Testis (tissue), 2 donors: ENCODE measurements at regions not wholly inside any gene's neighbourhood (a gene's known extent, or its start where the extent isn't known, plus 50 kb on each side); places are given as distances from the start of the nearest gene placed in this dataset.
A peak's percentile ranks its signal among the peaks of the same experiment; 100 is the strongest.

Experiments
- DNase-seq: peaks from one replicate; pipeline ENCODE4 v3.0.0-alpha.2; 2019
- H3K27ac ChIP-seq, 2 donors: fragments of 200-600 bp; sonication (generic); one replicate each; pipeline ENCODE4 v1.5.1; 2019
- H3K27me3 ChIP-seq: fragments of 200-600 bp; sonication (generic); one replicate; pipeline ENCODE4 v1.5.1; 2019
- H3K36me3 ChIP-seq: fragments of 200-600 bp; sonication (generic); one replicate; pipeline ENCODE4 v1.5.1; 2017; ENCODE audit warnings: low read depth; ENCODE audit errors: missing control alignments
- H3K4me1 ChIP-seq: fragments of 200-600 bp; sonication (generic); one replicate; pipeline ENCODE4 v1.5.1; 2019
- H3K4me3 ChIP-seq, 2 donors: fragments of 200-600 bp; sonication (generic); one replicate each; pipeline ENCODE4 v1.5.1; 2017 to 2019
- H3K9me3 ChIP-seq: fragments of 200-600 bp; sonication (generic); one replicate; pipeline ENCODE4 v1.5.1; 2017
- POLR2A ChIP-seq: fragments of 450-650 bp; IDR thresholded peaks from one replicate; pipeline ENCODE4 v1.6.1; 2017; ENCODE audit warnings: antibody characterized with exemption, mild to moderate bottlenecking, moderate library complexity
- WGBS, 2 donors: methylation state at CpG; one replicate each; pipeline ENCODE4 v1.1.5; 2018; 5-methylcytosine and 5-hydroxymethylcytosine counted together
- intact Hi-C: fragments of 100-400 bp; cut with DNase I; formaldehyde crosslinking; loops from one replicate; pipeline ENCODE4 v1.15.1; 2023; ENCODE audit warnings: low total_unique reads
- TF ChIP-seq, protein P1 (sequence below), 3 experiments: fragments of 450-650 bp in 2 of 3; fragments of 200-600 bp in 1 of 3; sonication (generic) in 1 of 3; IDR thresholded peaks; one replicate each; pipeline ENCODE4 v1.5.1; 2016 to 2019; ENCODE audit warnings: antibody characterized with exemption in 3 of 3, mild to moderate bottlenecking in 2 of 3, moderate library complexity in 1 of 3

DNA sequence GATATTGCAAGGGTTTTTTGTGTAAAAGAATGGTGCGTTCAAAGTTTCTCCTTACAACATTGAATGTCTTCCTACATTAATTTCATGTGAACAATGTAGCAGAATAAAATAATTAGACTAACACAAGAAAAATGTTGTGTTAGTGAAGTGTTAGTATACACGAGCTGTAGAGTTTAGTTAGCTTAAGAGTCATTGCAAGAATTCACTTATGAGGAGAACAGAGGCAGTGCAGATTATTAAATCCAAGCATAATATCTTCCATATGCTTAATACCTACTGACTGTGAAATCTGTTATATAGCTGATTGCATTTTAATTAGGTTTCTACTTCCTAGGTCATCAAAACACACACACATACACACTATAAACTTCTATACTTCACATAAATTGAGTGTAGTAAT lies 959.0 kb downstream of the FAT4 start:
- TF ChIP-seq, protein P1, sequence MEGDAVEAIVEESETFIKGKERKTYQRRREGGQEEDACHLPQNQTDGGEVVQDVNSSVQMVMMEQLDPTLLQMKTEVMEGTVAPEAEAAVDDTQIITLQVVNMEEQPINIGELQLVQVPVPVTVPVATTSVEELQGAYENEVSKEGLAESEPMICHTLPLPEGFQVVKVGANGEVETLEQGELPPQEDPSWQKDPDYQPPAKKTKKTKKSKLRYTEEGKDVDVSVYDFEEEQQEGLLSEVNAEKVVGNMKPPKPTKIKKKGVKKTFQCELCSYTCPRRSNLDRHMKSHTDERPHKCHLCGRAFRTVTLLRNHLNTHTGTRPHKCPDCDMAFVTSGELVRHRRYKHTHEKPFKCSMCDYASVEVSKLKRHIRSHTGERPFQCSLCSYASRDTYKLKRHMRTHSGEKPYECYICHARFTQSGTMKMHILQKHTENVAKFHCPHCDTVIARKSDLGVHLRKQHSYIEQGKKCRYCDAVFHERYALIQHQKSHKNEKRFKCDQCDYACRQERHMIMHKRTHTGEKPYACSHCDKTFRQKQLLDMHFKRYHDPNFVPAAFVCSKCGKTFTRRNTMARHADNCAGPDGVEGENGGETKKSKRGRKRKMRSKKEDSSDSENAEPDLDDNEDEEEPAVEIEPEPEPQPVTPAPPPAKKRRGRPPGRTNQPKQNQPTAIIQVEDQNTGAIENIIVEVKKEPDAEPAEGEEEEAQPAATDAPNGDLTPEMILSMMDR (IDR thresholded peaks at IDR 0.05), result no peak
- TF ChIP-seq POLR2A, result no peak
- H3K27ac ChIP-seq, result no peak overlapping the region
- intact Hi-C loops, result no loop called here
- H3K36me3 ChIP-seq, result no peaks in the 10 kb centered on the region
- no peaks in the 10 kb centered on the region for H3K27me3 ChIP-seq
- H3K4me1 ChIP-seq, result no peaks in the 10 kb centered on the region
- H3K4me3 ChIP-seq, result no peak overlapping the region
- H3K9me3 ChIP-seq, result no peaks in the 10 kb centered on the region
- 81 to 86% methylated on average over 2 of the region's 2 CpGs for WGBS, 2 donors
- DNase-seq, result no peak

DNA sequence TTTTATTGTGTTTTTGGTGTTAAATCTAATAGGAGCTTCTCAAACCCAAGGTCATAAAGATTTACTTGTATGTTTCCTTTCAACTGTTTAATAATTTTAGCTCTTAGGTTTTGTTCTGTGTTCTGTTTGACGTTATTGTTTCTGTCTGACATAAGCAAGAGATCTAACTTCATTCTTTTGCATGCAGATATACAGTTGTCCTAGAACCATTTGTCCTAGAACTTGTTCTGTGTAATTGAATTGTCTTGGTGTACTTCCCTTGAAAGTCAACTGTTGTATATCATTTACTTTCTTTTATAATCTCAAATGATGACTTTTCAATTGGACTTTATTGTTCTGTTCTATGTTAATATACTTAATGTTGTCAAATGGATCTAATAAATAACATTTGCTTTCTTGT lies 977.1 kb downstream of the FAT4 start:
- 44 to 70% methylated on average over 1 of the region's 1 CpG for WGBS, 2 donors
- H3K36me3 ChIP-seq, result no peaks in the 10 kb centered on the region
- no peak overlapping the region for H3K27ac ChIP-seq
- TF ChIP-seq, protein P1 (IDR thresholded peaks at IDR 0.05), result no peak
- TF ChIP-seq POLR2A, result no peak
- intact Hi-C loops, result no loop called here
- no peak overlapping the region for H3K4me3 ChIP-seq
- no peaks in the 10 kb centered on the region for H3K27me3 ChIP-seq
- H3K4me1 ChIP-seq, result no peaks in the 10 kb centered on the region
- no peaks in the 10 kb centered on the region for H3K9me3 ChIP-seq
- no peak for DNase-seq

DNA sequence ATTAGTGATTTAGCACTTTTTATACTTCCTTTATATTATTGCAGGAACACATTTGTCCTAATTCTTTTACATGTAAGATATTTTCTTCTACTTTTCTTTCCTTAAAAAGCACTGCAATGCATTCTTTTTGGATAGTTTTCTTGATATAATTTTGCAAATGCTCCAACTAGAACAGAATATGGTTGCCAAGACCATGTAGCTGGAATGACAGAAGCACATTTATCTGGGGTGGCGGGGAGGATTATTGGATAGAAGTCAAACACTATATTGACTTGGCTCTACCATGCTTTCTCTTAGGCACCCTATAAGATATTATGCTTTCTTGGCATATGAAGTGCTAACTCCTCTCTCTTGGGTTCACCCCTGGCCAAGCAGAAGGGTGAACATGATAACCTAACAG lies 983.5 kb downstream of the FAT4 start:
- Histone ChIP-seq H3K27me3 (no peaks in the 10 kb centered on the region), H3K27ac (no peak overlapping the region), H3K4me3 (no peak overlapping the region), H3K4me1 (no peaks in the 10 kb centered on the region), H3K9me3 (no peaks in the 10 kb centered on the region), H3K36me3 (no peaks in the 10 kb centered on the region)
- WGBS, 2 donors, result 64 to 69% methylated on average over 1 of the region's 1 CpG
- intact Hi-C loops, result no loop called here
- TF ChIP-seq, protein P1 (IDR thresholded peaks at IDR 0.05), result no peak
- TF ChIP-seq POLR2A, result no peak
- no peak for DNase-seq

DNA sequence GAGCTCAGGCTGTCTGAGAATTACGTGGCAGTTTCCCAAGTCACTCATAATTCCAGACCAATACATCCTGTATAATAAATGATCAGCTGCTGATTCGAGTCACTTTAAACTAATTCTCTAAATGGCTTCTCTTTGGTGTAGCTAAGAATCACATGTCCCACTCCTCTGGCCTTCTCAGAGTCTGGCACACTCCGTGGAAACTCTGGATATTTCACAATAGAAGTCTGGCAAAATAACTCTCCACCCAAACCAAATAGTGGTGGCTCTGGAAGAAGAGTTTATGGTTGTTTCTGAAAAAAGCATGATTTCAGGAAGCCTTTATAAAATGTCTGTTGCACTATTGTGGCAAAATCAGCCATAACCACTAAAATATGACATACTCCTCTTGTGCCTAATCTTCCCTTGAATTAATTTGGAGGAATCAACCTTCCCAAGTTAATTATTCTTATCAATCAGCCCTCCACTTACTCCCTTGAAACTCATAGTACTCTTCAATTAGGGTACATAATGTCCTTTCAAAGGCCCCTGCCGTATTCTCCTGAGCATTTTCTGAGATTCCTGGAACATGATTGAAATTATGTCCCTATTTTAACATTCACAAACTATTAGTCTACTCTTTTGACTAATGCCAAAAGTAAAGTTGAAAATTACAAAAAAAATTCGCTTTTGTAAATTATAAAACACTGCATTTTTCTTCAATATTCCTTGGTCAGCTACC lies 991.6 kb downstream of the FAT4 start:
- TF ChIP-seq POLR2A, result no peak
- TF ChIP-seq, protein P1 (IDR thresholded peaks at IDR 0.05), result no peak
- WGBS, 2 donors, result 39 to 45% methylated on average over 5 of the region's 5 CpGs
- Histone ChIP-seq H3K4me3 (no peak overlapping the region), H3K4me1 (peaks cover 5% of the 10 kb centered on the region), H3K36me3 (no peaks in the 10 kb centered on the region), H3K9me3 (no peaks in the 10 kb centered on the region), H3K27me3 (no peaks in the 10 kb centered on the region), H3K27ac (no peak overlapping the region)
- intact Hi-C loops, result no loop called here
- DNase-seq, result peak; percentile 28

DNA sequence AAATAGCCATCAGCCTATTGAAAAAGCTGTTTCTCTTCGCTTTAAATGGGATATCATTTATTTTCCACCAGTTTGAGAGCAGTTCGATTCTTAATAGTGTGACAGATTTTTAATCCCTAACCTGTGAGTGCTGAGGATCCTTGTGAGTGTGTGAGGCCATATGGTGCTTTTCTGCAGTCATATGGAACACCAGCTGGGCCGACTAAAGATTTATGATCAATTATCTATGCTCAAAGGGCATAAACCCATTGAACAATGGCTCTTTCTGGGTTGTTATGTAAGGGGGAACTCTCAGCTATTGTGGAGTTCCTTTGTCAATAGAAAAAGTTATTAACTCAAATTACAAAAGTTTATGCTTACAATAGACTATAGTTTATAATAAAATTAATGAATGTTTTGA lies 1003.6 kb downstream of the FAT4 start:
- Histone ChIP-seq H3K9me3 (no peaks in the 10 kb centered on the region), H3K4me3 (no peak overlapping the region), H3K27ac (no peak overlapping the region), H3K27me3 (no peaks in the 10 kb centered on the region), H3K4me1 (peaks cover 4% of the 10 kb centered on the region), H3K36me3 (no peaks in the 10 kb centered on the region)
- TF ChIP-seq, protein P1 (IDR thresholded peaks at IDR 0.05), result no peak
- no peak for TF ChIP-seq POLR2A
- intact Hi-C loops, result no loop called here
- no peak for DNase-seq
- 78 to 83% methylated on average over 3 of the region's 3 CpGs for WGBS, 2 donors
